ENCODE measurements at regions not wholly inside any gene's neighbourhood (a gene's known extent, or its start where the extent isn't known, plus 50 kb on each side); places are given as distances from the start of the nearest gene placed in this dataset.

GRCh38 chr11:92752122-92752521 lies 217.3 kb upstream of the MTNR1B start:
- Histone ChIP-seq H2AFZ (ENCODE audit: control insufficient read depth, low read length) (no peak overlapping the region), H3K9me1 (ENCODE audit: control insufficient read depth, extremely low read depth, insufficient read depth, low read length) (no peaks in the 10 kb centered on the region), H4K20me1 (ENCODE audit: control insufficient read depth, extremely low read depth, insufficient read depth, low read length) (no peaks in the 10 kb centered on the region), H3K4me2 (ENCODE audit: control insufficient read depth, extremely low read depth, insufficient read depth, low read depth, low read length) (no peak overlapping the region), H3K79me2 (ENCODE audit: control insufficient read depth, insufficient read depth, low read length) (no peaks in the 10 kb centered on the region), H3K4me3 (ENCODE audit: control insufficient read depth in 2 of 3, extremely low read depth in 1 of 3, insufficient read depth in 2 of 3, low read depth in 1 of 3, low read length in 3 of 3) (no peak overlapping the region), H3K27ac (ENCODE audit: control insufficient read depth, insufficient read depth, low read length) (no peak overlapping the region), H3K27me3 (ENCODE audit: control insufficient read depth, extremely low read depth, insufficient read depth, low read length) (no peaks in the 10 kb centered on the region), H3K4me1 (ENCODE audit: control insufficient read depth, extremely low read depth, insufficient read depth, low read length) (no peaks in the 10 kb centered on the region), H3K9me3 (ENCODE audit: control insufficient read depth, low read depth, low read length) (no peaks in the 10 kb centered on the region), H3K36me3 (ENCODE audit: control insufficient read depth in 2 of 2, extremely low read depth in 1 of 2, insufficient read depth in 2 of 2, low read length in 2 of 2) (no peaks in the 10 kb centered on the region), H3K9ac (ENCODE audit: control insufficient read depth, extremely low read depth, insufficient read depth, low read length) (no peak overlapping the region)
- no peak for TF ChIP-seq CTCF (optimal IDR thresholded peaks at IDR 0.05 in 1 of 3, IDR thresholded peaks at IDR 0.05 in 1 of 3, conservative IDR thresholded peaks at IDR 0.05 in 1 of 3; ENCODE audit: extremely low read depth in 1 of 3, insufficient read depth in 2 of 3, low read length in 3 of 3)
- no peak for TF ChIP-seq EZH2 (IDR thresholded peaks at IDR 0.05; ENCODE audit: low read length)
- FAIRE-seq = no peak
- DNase-seq (ENCODE audit: low read depth, low spot score) = no peak
- dilution Hi-C loops (cut with MboI; ENCODE audit: extremely low pct_ligation_motif_present, low sequenced_read_pairs) = no loop called here

GRCh38 chr11:92753161-92753560 lies 216.3 kb upstream of the MTNR1B start:
- FAIRE-seq = no peak
- dilution Hi-C loops (cut with MboI; ENCODE audit: extremely low pct_ligation_motif_present, low sequenced_read_pairs) = no loop called here

More at GRCh38 chr11:92753161-92753560, 216.3 kb upstream of the MTNR1B start:
- Histone ChIP-seq H3K4me3 (ENCODE audit: control insufficient read depth in 2 of 3, extremely low read depth in 1 of 3, insufficient read depth in 2 of 3, low read depth in 1 of 3, low read length in 3 of 3) (no peak overlapping the region), H3K4me2 (ENCODE audit: control insufficient read depth, extremely low read depth, insufficient read depth, low read depth, low read length) (no peak overlapping the region), H3K36me3 (ENCODE audit: control insufficient read depth in 2 of 2, extremely low read depth in 1 of 2, insufficient read depth in 2 of 2, low read length in 2 of 2) (no peaks in the 10 kb centered on the region), H2AFZ (ENCODE audit: control insufficient read depth, low read length) (no peak overlapping the region), H3K9me1 (ENCODE audit: control insufficient read depth, extremely low read depth, insufficient read depth, low read length) (no peaks in the 10 kb centered on the region), H3K27me3 (ENCODE audit: control insufficient read depth, extremely low read depth, insufficient read depth, low read length) (no peaks in the 10 kb centered on the region), H3K79me2 (ENCODE audit: control insufficient read depth, insufficient read depth, low read length) (no peaks in the 10 kb centered on the region), H4K20me1 (ENCODE audit: control insufficient read depth, extremely low read depth, insufficient read depth, low read length) (no peaks in the 10 kb centered on the region), H3K27ac (ENCODE audit: control insufficient read depth, insufficient read depth, low read length) (no peak overlapping the region), H3K9me3 (ENCODE audit: control insufficient read depth, low read depth, low read length) (no peaks in the 10 kb centered on the region), H3K9ac (ENCODE audit: control insufficient read depth, extremely low read depth, insufficient read depth, low read length) (no peak overlapping the region), H3K4me1 (ENCODE audit: control insufficient read depth, extremely low read depth, insufficient read depth, low read length) (no peaks in the 10 kb centered on the region)
- TF ChIP-seq CTCF (optimal IDR thresholded peaks at IDR 0.05 in 1 of 3, IDR thresholded peaks at IDR 0.05 in 1 of 3, conservative IDR thresholded peaks at IDR 0.05 in 1 of 3; ENCODE audit: extremely low read depth in 1 of 3, insufficient read depth in 2 of 3, low read length in 3 of 3) (no peak), EZH2 (IDR thresholded peaks at IDR 0.05; ENCODE audit: low read length) (no peak)
- no peak for DNase-seq (ENCODE audit: low read depth, low spot score)

All from keratinocyte (primary cell).